ENCODE measurements at regions not wholly inside any gene's neighbourhood (a gene's known extent, or its start where the extent isn't known, plus 50 kb on each side); places are given as distances from the start of the nearest gene placed in this dataset.
"Not testable (repeated sequence)": the region's sequence is repeated elsewhere in the genome, so short reads cannot be mapped to it uniquely, and the experiment has no call there.

DNA sequence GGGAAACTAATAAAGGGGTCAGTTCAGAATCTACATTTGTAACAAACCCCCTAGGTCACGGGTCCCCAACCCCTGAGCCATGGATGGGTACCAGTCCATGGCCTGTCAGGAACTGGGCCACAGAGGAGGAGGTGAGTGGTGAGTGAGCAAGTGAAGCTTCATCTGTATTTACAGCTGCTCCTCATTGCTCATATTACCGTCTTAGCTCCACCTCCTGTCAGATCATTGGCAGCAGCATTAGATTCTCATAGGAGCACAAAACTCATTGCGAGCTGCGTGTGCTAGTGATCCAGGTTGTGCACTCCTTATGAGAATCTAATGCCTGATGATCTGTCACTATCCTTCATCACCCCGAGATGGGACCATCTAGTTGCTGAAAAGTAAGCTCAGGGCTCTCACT is 88.4 kb upstream of the MPP7 start:
- DNase-seq: no peak

GRCh38 chr10:28393956-28394568 is 91.2 kb upstream of the MPP7 start:
- DNase-seq: peak in 7 of 14 donors; percentile 1 to 36 (median 3)

DNA sequence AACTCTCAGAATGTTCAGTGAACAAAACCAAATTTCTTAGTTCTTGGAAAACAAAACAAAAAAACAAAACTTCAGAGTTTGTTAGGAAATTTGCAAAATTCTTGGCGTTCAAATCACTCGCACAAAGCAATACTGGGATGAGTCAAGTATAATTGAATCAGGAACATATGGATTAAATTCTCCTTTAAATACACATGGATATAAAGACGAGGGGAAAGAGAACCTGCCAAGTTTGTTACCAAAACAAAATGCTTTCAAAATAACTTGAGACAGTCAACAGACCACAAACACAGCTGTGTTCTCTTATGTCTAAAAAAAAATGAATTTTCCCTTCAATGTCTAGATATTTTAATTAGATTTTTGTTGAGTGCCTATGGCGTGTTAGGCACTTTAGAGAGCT is 93.5 kb upstream of the MPP7 start:
- DNase-seq: no peak

DNA sequence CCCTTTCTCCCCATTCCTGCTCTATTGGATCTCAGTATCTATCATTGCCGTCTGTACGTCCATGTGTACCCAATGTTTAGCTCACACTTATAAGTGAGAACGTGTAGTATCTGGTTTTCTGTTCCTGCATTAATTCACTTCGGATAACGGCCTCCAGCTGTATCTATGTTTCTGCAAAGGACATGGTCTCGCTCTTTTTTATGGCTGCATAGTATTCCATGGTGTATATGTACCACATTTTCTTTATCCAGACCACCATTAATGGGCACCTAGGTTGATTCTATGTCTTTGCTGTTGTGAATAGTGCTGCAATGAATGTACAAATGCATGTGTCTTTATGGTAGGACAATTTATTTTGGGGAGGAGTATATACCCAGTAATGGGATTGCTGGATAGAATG is 94.4 kb upstream of the MPP7 start:
- no peak for DNase-seq

DNA sequence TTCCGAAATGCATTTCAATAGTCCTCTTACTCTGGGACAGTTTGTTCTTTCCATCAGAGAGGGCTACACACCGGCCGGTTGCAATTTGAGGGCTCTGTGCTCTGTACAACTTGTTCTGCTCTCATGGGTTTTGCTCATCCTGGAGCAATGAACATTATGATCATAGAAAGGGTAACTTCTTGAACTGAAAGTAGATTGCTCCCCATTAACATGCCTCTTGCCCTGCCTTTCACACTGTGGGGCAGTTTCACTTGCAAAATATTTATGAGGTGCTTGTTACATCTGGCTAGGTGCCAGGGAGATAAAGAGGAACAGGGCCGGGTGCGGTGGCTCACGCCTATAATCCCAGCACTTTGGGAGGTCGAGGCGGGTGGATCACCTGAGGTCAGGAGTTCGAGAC is 97.3 kb upstream of the MPP7 start:
- DNase-seq: no peak

- DNase-seq: no peak
Observed at GRCh38 chr10:28400681-28401080, 97.8 kb upstream of the MPP7 start.

DNA sequence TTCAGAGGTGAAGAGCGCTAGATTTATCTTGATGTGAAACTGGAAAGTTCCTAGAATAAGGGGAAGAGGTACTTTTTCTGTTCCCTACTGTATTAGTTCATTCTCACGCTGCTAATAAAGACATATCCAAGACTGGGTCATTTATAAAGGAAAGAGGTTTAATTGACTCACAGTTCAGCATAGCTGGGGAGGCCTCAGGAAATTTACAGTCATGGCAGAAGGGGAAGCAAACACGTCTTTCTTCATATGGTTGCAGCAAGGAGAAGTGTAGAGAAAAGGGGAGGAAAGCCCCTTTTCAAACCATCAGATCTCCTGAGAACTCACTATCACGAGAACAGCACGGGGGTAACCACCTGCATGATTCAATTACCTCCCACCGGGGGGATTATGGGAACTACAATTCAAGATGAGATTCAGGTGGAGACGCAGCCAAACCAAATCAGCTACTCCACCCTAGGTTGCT is 99.8 kb upstream of the MPP7 start:
- DNase-seq: not testable (repeated sequence)

DNA sequence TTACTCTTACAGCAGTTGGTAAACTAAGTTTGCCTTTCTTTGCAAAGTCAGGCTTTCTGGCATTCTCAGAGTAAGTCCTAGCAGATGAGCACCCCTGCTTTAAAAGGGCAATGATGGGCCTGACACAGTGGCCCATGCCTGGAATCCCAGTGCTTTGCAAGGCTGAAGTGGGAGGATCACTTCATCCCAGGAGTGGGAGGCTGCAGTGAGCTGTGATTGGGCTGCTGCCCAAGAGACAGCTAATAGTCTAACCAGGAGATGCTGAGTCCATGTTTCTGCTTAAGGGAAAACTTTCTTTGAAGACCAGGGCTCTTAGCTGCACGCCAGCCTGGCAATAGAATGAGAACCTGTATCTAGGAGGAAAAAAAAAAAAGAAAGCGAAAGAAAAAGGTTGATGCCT is 100.2 kb upstream of the MPP7 start:
- no peak for DNase-seq

DNA sequence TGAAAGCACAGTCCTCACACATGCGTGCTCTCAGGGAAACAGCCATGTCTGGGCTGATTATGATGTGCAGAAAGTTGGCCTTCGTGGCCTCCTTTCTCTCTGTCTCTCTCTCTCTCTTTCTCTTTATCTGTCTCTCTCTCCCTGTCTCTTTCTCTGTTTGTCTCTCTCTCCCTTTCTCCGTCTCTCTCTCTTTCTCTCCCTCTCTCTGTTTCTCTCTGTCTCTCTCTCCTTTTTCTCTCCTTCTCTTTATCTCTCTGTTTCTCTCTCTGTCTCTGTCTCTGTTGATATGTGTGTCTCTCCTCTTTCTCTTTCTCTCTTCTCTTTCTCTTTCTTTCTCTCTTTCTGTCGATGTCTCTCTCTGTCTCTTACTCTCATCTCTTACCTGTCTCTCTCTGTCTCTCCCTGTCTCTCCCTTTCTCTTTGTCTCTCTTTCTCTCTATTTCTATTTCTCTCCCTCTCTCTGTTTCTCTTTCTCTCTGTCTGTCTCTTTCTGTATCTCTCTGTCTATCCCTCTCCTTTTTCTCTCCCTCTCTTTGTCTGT is 105.4 kb upstream of the MPP7 start:
- DNase-seq: no peak

GRCh38 chr10:28410420-28411135 is 107.7 kb upstream of the MPP7 start:
- no peak for DNase-seq

GRCh38 chr10:28411136-28411460 is 108.2 kb upstream of the MPP7 start:
- DNase-seq: no peak

GRCh38 chr10:28411648-28412047 is 108.8 kb upstream of the MPP7 start:
- no peak for DNase-seq

- no peak for DNase-seq
Observed at GRCh38 chr10:28418069-28418468, 114.8 kb upstream of the WAC start.

- no peak for DNase-seq
Observed at GRCh38 chr10:28425422-28425821, 107.5 kb upstream of the WAC start.

DNA sequence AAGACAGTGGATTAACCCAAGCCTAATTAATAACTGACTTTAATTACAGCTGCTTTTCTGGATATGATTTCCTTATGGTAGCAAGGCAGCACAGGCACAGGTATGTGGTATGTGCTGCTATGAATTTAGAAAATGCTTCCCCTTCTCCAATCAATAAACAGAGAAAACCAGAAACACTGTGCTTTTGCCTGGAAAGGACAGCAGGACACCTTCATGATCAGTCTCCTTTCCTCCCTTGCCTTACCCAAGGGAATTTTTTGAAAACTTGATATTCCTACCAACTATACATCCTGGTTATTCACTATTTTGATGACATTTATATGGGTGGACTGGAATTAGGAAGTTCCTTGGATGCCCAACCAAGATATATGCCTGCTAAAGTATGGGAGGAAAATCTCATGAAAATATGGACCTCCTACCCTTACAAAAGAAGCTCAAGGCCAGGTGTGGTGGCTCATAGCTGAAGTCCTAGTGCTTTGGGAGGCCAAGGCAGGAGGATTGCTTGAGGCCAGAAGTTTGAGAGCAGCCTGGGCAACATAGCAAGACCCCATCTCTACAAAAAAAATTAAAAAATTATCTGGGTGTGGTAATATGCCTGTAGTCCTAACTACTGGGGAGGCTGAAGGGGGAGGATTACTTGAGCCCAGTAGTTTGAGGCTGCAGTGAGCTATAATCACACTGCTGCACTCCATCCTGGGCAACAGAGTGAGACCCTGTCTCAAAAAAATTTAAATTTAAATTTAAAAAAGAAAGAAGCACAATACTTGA is 106.3 kb upstream of the WAC start:
- DNase-seq: no peak

DNA sequence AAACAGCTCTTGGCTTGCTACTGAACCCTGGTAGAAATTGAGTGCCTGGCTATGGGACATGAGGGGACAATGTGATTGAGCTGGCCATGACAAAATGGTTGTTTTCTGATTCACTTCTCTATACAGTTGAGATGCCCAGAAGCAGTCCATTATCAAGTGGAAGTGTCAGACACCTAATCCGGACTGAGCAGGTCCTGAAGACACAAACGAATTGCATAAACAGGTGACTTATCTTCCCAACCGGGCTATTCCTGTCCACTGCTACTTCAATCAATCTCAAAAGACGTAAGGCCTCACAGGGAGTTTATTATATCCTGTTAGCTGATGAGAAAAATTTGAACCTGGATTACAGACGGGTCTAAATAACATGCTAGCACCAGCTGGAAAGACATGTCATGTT is 105.5 kb upstream of the WAC start:
- no peak for DNase-seq

GRCh38 chr10:28429045-28429444 is 103.9 kb upstream of the WAC start:
- DNase-seq: no peak

- DNase-seq: no peak
Observed at GRCh38 chr10:28429573-28430216, 103.2 kb upstream of the WAC start.

- DNase-seq: no peak
Observed at GRCh38 chr10:28431139-28431538, 101.8 kb upstream of the WAC start.

DNA sequence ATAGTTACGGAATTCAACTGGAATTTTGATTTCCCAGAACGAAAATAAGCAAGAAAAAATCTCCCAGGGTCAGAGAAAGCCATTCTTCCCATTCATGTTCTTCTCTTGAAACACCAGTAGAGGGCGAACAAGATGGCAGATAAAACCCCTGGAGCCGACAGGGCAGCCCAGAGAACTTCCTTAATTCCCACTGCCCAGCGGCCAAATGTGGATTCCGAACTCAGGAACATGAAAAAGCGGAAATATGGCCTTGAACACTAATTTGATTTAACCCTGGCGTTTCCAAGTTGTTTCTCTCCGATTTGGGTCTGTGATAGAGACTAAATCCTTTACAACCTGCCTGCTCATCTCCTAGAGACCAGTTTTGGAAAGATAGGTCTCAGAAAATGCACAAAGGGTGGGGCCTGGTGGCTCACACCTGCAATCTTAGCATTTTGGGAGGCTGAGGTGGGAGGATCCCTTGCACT is 100.7 kb upstream of the WAC start:
- peak in 10 of 14 donors; percentile 7 to 69 (median 14) for DNase-seq

GRCh38 chr10:28434063-28434462 is 98.9 kb upstream of the WAC start:
- no peak for DNase-seq

GRCh38 chr10:28442403-28442802 is 90.5 kb upstream of the WAC start:
- no peak for DNase-seq

GRCh38 chr10:28444031-28444430 is 88.9 kb upstream of the WAC start:
- DNase-seq: no peak

Measured in C1 segment of cervical spinal cord (tissue), 14 donors.